ENCODE measurements at regions not wholly inside any gene's neighbourhood (a gene's known extent, or its start where the extent isn't known, plus 50 kb on each side); places are given as distances from the start of the nearest gene placed in this dataset.

DNA sequence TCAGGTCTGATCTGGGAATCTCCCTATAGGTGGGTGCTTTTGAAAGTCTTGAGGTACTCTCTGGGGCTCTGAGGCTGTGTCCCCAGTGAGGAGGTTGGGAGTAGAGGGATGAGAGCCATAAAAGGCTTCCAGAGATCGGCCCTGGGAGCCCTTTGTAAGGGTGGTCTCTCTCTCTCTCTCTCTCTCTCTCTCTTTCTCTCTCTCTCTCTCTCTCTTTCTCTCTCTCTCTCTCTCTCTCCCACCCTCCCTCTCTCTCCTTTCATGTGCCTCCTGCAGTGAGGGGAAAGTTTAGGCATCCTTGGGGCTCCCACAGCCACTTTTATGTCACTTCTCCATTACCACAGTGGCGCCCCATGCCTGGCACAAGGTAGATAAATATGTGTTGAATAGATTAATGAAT lies 271.3 kb upstream of the N4BP1 start:
- TF ChIP-seq, protein P1, sequence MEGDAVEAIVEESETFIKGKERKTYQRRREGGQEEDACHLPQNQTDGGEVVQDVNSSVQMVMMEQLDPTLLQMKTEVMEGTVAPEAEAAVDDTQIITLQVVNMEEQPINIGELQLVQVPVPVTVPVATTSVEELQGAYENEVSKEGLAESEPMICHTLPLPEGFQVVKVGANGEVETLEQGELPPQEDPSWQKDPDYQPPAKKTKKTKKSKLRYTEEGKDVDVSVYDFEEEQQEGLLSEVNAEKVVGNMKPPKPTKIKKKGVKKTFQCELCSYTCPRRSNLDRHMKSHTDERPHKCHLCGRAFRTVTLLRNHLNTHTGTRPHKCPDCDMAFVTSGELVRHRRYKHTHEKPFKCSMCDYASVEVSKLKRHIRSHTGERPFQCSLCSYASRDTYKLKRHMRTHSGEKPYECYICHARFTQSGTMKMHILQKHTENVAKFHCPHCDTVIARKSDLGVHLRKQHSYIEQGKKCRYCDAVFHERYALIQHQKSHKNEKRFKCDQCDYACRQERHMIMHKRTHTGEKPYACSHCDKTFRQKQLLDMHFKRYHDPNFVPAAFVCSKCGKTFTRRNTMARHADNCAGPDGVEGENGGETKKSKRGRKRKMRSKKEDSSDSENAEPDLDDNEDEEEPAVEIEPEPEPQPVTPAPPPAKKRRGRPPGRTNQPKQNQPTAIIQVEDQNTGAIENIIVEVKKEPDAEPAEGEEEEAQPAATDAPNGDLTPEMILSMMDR (IDR thresholded peaks at IDR 0.05): no peak
- no peak for TF ChIP-seq POLR2AphosphoS5 (IDR thresholded peaks at IDR 0.05)
